GM12892 (cell line): ENCODE measurements at regions not wholly inside any gene's neighbourhood (a gene's known extent, or its start where the extent isn't known, plus 50 kb on each side); places are given as distances from the start of the nearest gene placed in this dataset.

ENCODE experiments used
- DNase-seq: peaks from one replicate; pipeline ENCODE4 v3.0.0; 2011; ENCODE audit not compliant: insufficient read length
- FAIRE-seq: peaks from 2 replicates; lab custom pipeline; 2011; peaks lifted over from hg19 to GRCh38; lab: Jason Lieb, UNC
- POLR2A ChIP-seq: IDR thresholded peaks from 2 replicates; pipeline ENCODE4 v1.6.1; 2011; ENCODE audit warnings: low read depth, low read length, control low read depth
- POLR2AphosphoS5 ChIP-seq: IDR thresholded peaks from 2 replicates; pipeline ENCODE4 v1.6.1; 2011; ENCODE audit warnings: low read depth, low read length, control low read depth
- TAF1 ChIP-seq: IDR thresholded peaks from 2 replicates; pipeline ENCODE4 v1.6.1; 2011; ENCODE audit warnings: low read depth, mild to moderate bottlenecking, control low read depth, low read length, borderline replicate concordance

GRCh38 chr12:63036216-63036973 is 101.4 kb upstream of the PPM1H start:
- DNase-seq (no peak), FAIRE-seq (no peak)
- TF ChIP-seq TAF1 (no peak), POLR2A (no peak), POLR2AphosphoS5 (no peak)

DNA sequence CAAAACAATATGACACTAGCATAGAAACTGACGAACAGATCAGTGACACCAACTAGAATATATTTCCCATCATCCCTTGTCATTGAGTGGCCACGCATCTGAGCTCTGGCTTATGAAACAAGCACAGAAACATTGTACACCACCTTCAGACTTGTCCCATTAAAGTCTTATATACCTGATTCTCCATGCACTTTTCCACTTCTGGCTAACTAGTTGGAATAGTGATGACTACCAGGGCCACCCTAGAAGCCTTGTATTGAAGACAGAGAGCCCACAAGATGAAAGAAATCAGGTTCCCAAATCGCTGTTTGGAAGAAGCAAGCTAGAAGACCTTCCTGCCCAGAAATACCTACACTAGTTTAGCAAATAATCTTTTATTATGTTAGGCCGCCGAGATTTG is 99.7 kb upstream of the PPM1H start:
- no peak for TF ChIP-seq POLR2A
- TF ChIP-seq POLR2AphosphoS5: no peak
- TF ChIP-seq TAF1: no peak
- FAIRE-seq (no peak), DNase-seq (no peak)

DNA sequence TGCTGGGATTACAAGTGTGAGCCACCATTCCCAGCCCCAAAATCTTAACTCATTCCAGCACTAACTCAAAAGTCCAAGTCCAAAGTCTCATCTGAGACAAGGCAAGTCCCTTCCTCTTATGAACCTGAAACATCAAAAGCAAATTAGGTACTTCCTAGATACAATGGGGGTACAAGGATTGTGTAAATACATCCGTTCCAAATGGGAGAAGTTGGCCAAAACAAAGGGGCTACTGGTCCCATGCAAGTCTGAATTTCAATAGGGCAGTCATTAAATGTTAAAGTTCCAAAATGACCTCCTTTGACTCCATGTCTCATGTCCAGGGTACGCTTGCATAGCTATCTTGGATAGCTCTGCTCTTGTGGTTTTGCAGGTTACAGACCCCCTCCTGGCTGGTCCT is 94.7 kb upstream of the PPM1H start:
- no peak for DNase-seq
- no peak for TF ChIP-seq TAF1
- TF ChIP-seq POLR2A: no peak
- no peak for TF ChIP-seq POLR2AphosphoS5
- FAIRE-seq: no peak

- no peak for TF ChIP-seq POLR2A
- TF ChIP-seq TAF1: no peak
- no peak for TF ChIP-seq POLR2AphosphoS5
- FAIRE-seq (no peak), DNase-seq (no peak)
Measured at GRCh38 chr12:63028951-63029350, 94.0 kb upstream of the PPM1H start.

- no peak for TF ChIP-seq POLR2AphosphoS5
- no peak for TF ChIP-seq TAF1
- FAIRE-seq (no peak), DNase-seq (no peak)
Measured at GRCh38 chr12:63025116-63025515, 90.2 kb upstream of the PPM1H start.

GRCh38 chr12:63023926-63024325 is 89.0 kb upstream of the PPM1H start:
- TF ChIP-seq POLR2AphosphoS5: no peak
- TF ChIP-seq TAF1: no peak
- TF ChIP-seq POLR2A: no peak
- no peak for DNase-seq
- FAIRE-seq: no peak

GRCh38 chr12:63021116-63021515 is 86.2 kb upstream of the PPM1H start:
- TF ChIP-seq TAF1 (no peak), POLR2AphosphoS5 (no peak), POLR2A (no peak)
- no peak for DNase-seq
- no peak for FAIRE-seq

DNA sequence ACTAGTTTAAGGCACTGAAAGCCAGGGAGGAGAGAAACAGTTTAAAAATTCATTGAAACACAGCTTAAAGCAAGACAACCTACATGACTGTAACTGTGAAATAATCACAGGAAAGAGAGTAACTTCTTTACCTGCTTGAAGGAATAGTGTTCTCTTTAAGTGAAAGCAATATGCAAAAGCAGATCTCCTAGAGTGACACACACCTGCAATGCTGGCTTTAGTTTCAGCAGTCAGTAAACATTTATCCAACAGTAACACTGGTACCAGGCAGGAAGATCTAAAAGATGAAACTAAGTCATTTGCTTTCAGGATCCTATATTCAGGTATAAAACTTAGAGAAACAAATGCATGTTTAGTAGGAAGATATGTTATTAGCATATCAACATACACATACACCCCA is 85.3 kb upstream of the PPM1H start:
- TF ChIP-seq TAF1 (no peak), POLR2A (no peak), POLR2AphosphoS5 (no peak)
- no peak for DNase-seq
- FAIRE-seq: no peak

GRCh38 chr12:63018273-63018672 is 83.3 kb upstream of the PPM1H start:
- no peak for DNase-seq
- FAIRE-seq: no peak
- TF ChIP-seq POLR2A: no peak
- no peak for TF ChIP-seq POLR2AphosphoS5
- no peak for TF ChIP-seq TAF1

- FAIRE-seq (no peak), DNase-seq (no peak)
- TF ChIP-seq POLR2AphosphoS5 (no peak), POLR2A (no peak)
Measured at GRCh38 chr12:63013302-63013701, 78.4 kb upstream of the PPM1H start.

DNA sequence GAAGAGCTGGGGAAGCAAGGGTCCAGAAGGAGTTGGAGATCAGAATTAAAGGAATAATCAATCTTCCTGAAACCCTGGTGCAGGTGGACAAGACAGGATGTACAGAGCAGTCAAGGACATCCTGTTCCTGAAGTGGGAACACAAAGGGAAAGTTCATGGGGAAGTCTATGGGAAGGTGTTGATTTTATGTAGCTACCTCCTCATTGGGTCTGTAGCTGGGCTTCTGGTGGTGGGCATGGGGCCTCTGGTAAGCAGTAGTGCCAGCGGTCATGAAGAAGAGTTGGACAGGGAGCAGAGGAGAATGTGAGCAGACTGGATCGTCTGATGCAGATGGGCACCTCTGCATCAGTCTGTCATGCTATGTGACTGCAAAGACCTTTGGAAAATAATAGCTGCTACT is 75.7 kb upstream of the PPM1H start:
- DNase-seq (no peak), FAIRE-seq (no peak)
- TF ChIP-seq TAF1 (no peak), POLR2A (no peak), POLR2AphosphoS5 (no peak)

- FAIRE-seq (no peak), DNase-seq (no peak)
- TF ChIP-seq POLR2A (no peak), TAF1 (no peak), POLR2AphosphoS5 (no peak)
Measured at GRCh38 chr12:63008372-63008771, 73.4 kb upstream of the PPM1H start.

- DNase-seq (no peak), FAIRE-seq (no peak)
- TF ChIP-seq POLR2AphosphoS5 (no peak), POLR2A (no peak)
Measured at GRCh38 chr12:63007726-63008125, 72.8 kb upstream of the PPM1H start.
